ENCODE measurements at regions not wholly inside any gene's neighbourhood (a gene's known extent, or its start where the extent isn't known, plus 50 kb on each side); places are given as distances from the start of the nearest gene placed in this dataset.

DNA sequence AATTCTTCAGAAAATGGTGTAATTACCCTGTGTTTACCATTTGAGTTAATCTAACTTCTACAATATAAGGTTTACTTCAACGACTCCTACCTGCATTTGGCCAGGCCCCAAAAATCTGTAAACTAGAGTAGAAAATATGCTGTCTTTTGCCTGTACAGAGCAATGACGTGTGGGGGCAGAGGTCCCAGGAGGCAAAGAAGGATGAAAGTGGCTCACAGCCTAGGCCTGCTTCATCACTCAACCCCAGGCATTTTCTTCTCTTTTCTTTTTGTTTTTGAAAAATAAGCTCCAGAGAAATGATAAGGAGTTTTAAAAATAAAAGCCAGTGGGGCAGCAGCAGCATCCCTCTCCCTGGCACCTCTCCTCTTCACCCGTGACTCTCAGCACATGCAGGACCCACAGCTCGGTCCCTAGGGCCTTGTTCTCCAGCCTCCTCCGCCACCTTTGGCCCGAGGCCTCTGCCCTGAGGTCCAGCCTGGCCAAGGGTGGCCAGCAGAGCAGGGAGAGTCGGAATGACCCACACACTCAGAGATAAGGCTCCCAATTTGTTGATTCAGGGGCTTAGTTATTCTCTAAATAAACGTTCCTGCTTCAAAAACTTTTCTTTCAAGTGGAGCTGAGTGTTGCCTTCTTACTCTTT lies 76.6 kb upstream of the ADRA1D start:
- ATAC-seq (no peak), DNase-seq (ENCODE audit: low read depth, low spot score) (no peak), FAIRE-seq (no peak)
- BruUV-seq (replicated peaks): no TSS peak
- no peaks in the 10 kb centered on the region for H3K79me2 ChIP-seq (ENCODE audit: control insufficient read depth, insufficient read depth, low read length)
- intact Hi-C loops (cut with micrococcal nuclease; ENCODE audit: unreplicated experiment) (no loop called here), in situ Hi-C loops (cut with MboI) (no loop called here)
- POLR2A ChIA-PET: no interaction called here
- H3K4me1 ChIP-seq (ENCODE audit: control insufficient read depth, insufficient read depth, low read length): no peaks in the 10 kb centered on the region
- no peaks in the 10 kb centered on the region for H3K27me3 ChIP-seq (replicated peaks in 1 of 2; ENCODE audit: control insufficient read depth in 2 of 2, insufficient read depth in 2 of 2, low read length in 1 of 2)
- no peak overlapping the region for H2AFZ ChIP-seq (ENCODE audit: control insufficient read depth, low read depth, low read length)
- no peak overlapping the region for H3K4me2 ChIP-seq (ENCODE audit: control insufficient read depth, insufficient read depth)
- H3K9me3 ChIP-seq (replicated peaks; ENCODE audit: control insufficient read depth, insufficient read depth, low read length): no peaks in the 10 kb centered on the region; the same call in 2 of the 3 replicates
- H4K20me1 ChIP-seq (ENCODE audit: control insufficient read depth, insufficient read depth): no peaks in the 10 kb centered on the region
- RAD21 ChIA-PET (ENCODE audit: unreplicated experiment): no interaction called here
- no peak overlapping the region for H3K27ac ChIP-seq (ENCODE audit: control insufficient read depth, insufficient read depth)
- WGBS (ENCODE audit: insufficient coverage, insufficient replicate concordance, low lambda C conversion rate, missing lambda C conversion rate): 3% methylated on average over 8 of the region's 8 CpGs
- H3K36me3 ChIP-seq (ENCODE audit: control insufficient read depth in 2 of 2, insufficient read depth in 2 of 2, low read length in 1 of 2): no peaks in the 10 kb centered on the region
- no peak overlapping the region for H3K4me3 ChIP-seq
- no peak overlapping the region for H3K9ac ChIP-seq (ENCODE audit: control insufficient read depth, insufficient read depth, low read length)
- SMC1A ChIA-PET (ENCODE audit: uncharacterized antibody, unreplicated experiment): no interaction called here
- CTCF ChIA-PET: no interaction called here
- TF ChIP-seq CHD1 (IDR thresholded peaks at IDR 0.05; ENCODE audit: low read depth, low read length): no peak
- TF ChIP-seq BCL11A (IDR thresholded peaks at IDR 0.05; ENCODE audit: low read depth, low read length): no peak
- TF ChIP-seq DPF2 (IDR thresholded peaks at IDR 0.05): no peak
- no peak for TF ChIP-seq TAF1 (IDR thresholded peaks at IDR 0.05; ENCODE audit: borderline replicate concordance, low read depth, low read length)
- TF ChIP-seq, protein P1, sequence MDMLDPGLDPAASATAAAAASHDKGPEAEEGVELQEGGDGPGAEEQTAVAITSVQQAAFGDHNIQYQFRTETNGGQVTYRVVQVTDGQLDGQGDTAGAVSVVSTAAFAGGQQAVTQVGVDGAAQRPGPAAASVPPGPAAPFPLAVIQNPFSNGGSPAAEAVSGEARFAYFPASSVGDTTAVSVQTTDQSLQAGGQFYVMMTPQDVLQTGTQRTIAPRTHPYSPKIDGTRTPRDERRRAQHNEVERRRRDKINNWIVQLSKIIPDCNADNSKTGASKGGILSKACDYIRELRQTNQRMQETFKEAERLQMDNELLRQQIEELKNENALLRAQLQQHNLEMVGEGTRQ (IDR thresholded peaks at IDR 0.05; ENCODE audit: borderline replicate concordance, low read depth, low read length): no peak
- TF ChIP-seq, protein P2, sequence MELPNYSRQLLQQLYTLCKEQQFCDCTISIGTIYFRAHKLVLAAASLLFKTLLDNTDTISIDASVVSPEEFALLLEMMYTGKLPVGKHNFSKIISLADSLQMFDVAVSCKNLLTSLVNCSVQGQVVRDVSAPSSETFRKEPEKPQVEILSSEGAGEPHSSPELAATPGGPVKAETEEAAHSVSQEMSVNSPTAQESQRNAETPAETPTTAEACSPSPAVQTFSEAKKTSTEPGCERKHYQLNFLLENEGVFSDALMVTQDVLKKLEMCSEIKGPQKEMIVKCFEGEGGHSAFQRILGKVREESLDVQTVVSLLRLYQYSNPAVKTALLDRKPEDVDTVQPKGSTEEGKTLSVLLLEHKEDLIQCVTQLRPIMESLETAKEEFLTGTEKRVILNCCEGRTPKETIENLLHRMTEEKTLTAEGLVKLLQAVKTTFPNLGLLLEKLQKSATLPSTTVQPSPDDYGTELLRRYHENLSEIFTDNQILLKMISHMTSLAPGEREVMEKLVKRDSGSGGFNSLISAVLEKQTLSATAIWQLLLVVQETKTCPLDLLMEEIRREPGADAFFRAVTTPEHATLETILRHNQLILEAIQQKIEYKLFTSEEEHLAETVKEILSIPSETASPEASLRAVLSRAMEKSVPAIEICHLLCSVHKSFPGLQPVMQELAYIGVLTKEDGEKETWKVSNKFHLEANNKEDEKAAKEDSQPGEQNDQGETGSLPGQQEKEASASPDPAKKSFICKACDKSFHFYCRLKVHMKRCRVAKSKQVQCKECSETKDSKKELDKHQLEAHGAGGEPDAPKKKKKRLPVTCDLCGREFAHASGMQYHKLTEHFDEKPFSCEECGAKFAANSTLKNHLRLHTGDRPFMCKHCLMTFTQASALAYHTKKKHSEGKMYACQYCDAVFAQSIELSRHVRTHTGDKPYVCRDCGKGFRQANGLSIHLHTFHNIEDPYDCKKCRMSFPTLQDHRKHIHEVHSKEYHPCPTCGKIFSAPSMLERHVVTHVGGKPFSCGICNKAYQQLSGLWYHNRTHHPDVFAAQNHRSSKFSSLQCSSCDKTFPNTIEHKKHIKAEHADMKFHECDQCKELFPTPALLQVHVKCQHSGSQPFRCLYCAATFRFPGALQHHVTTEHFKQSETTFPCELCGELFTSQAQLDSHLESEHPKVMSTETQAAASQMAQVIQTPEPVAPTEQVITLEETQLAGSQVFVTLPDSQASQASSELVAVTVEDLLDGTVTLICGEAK (IDR thresholded peaks at IDR 0.05; ENCODE audit: borderline replicate concordance): no peak
- TF ChIP-seq IKZF2 (IDR thresholded peaks at IDR 0.05): no peak
- no peak for TF ChIP-seq HCFC1 (IDR thresholded peaks at IDR 0.05; ENCODE audit: low read length)
- TF ChIP-seq, protein P3, sequence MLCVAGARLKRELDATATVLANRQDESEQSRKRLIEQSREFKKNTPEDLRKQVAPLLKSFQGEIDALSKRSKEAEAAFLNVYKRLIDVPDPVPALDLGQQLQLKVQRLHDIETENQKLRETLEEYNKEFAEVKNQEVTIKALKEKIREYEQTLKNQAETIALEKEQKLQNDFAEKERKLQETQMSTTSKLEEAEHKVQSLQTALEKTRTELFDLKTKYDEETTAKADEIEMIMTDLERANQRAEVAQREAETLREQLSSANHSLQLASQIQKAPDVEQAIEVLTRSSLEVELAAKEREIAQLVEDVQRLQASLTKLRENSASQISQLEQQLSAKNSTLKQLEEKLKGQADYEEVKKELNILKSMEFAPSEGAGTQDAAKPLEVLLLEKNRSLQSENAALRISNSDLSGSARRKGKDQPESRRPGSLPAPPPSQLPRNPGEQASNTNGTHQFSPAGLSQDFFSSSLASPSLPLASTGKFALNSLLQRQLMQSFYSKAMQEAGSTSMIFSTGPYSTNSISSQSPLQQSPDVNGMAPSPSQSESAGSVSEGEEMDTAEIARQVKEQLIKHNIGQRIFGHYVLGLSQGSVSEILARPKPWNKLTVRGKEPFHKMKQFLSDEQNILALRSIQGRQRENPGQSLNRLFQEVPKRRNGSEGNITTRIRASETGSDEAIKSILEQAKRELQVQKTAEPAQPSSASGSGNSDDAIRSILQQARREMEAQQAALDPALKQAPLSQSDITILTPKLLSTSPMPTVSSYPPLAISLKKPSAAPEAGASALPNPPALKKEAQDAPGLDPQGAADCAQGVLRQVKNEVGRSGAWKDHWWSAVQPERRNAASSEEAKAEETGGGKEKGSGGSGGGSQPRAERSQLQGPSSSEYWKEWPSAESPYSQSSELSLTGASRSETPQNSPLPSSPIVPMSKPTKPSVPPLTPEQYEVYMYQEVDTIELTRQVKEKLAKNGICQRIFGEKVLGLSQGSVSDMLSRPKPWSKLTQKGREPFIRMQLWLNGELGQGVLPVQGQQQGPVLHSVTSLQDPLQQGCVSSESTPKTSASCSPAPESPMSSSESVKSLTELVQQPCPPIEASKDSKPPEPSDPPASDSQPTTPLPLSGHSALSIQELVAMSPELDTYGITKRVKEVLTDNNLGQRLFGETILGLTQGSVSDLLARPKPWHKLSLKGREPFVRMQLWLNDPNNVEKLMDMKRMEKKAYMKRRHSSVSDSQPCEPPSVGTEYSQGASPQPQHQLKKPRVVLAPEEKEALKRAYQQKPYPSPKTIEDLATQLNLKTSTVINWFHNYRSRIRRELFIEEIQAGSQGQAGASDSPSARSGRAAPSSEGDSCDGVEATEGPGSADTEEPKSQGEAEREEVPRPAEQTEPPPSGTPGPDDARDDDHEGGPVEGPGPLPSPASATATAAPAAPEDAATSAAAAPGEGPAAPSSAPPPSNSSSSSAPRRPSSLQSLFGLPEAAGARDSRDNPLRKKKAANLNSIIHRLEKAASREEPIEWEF (IDR thresholded peaks at IDR 0.05; ENCODE audit: insufficient replicate concordance, low read depth, low read length): no peak
- TF ChIP-seq, protein P4, sequence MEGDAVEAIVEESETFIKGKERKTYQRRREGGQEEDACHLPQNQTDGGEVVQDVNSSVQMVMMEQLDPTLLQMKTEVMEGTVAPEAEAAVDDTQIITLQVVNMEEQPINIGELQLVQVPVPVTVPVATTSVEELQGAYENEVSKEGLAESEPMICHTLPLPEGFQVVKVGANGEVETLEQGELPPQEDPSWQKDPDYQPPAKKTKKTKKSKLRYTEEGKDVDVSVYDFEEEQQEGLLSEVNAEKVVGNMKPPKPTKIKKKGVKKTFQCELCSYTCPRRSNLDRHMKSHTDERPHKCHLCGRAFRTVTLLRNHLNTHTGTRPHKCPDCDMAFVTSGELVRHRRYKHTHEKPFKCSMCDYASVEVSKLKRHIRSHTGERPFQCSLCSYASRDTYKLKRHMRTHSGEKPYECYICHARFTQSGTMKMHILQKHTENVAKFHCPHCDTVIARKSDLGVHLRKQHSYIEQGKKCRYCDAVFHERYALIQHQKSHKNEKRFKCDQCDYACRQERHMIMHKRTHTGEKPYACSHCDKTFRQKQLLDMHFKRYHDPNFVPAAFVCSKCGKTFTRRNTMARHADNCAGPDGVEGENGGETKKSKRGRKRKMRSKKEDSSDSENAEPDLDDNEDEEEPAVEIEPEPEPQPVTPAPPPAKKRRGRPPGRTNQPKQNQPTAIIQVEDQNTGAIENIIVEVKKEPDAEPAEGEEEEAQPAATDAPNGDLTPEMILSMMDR (IDR thresholded peaks at IDR 0.05 in 2 of 3, conservative IDR thresholded peaks at IDR 0.05 in 1 of 3; ENCODE audit: control insufficient read depth in 2 of 3, extremely low read depth in 1 of 3, insufficient read depth in 1 of 3, low read depth in 3 of 3, low read length in 3 of 3): no peak
- TF ChIP-seq NR2C2 (IDR thresholded peaks at IDR 0.05; ENCODE audit: borderline replicate concordance, control insufficient read depth, insufficient read length, low read depth): no peak
- TF ChIP-seq ZBED1 (IDR thresholded peaks at IDR 0.05; ENCODE audit: borderline replicate concordance): no peak

Data from GM12878 (cell line).